Neural cell (in vitro differentiated cells): ENCODE measurements at regions not wholly inside any gene's neighbourhood (a gene's known extent, or its start where the extent isn't known, plus 50 kb on each side); places are given as distances from the start of the nearest gene placed in this dataset.

Experiments used
- EP300 ChIP-seq: fragments of 450-650 bp; conservative IDR thresholded peaks from 2 replicates; pipeline ENCODE4 v1.6.1; 2014; ENCODE audit warnings: antibody characterized with exemption, mild to moderate bottlenecking, moderate library complexity; ENCODE audit not compliant: poor library complexity, severe bottlenecking
- EZH2 ChIP-seq: fragments of 200-600, 300-800 bp; shearing (Covaris generic), sonication (generic); IDR thresholded peaks from 2 replicates; pipeline ENCODE4 v1.6.1; 2014; ENCODE audit warnings: antibody characterized with exemption, low read length, borderline replicate concordance, mild to moderate bottlenecking; ENCODE audit not compliant: insufficient read depth, poor library complexity, severe bottlenecking
- POLR2AphosphoS5 ChIP-seq: IDR thresholded peaks from 2 replicates; pipeline ENCODE4 v1.6.1; 2012
- RAD21 ChIP-seq: fragments of 450-650 bp; conservative IDR thresholded peaks from 2 replicates; pipeline ENCODE4 v1.6.1; 2014; ENCODE audit warnings: antibody characterized with exemption, mild to moderate bottlenecking, moderate library complexity
- REST ChIP-seq: IDR thresholded peaks from 2 replicates; pipeline ENCODE4 v1.6.1; 2012; ENCODE audit warnings: borderline replicate concordance
- SMC3 ChIP-seq: fragments of 450-650 bp; conservative IDR thresholded peaks from 2 replicates; pipeline ENCODE4 v1.6.1; 2014; ENCODE audit warnings: antibody characterized with exemption, mild to moderate bottlenecking, moderate library complexity; ENCODE audit not compliant: poor library complexity
- TAF1 ChIP-seq: IDR thresholded peaks from 2 replicates; pipeline ENCODE4 v1.6.1; 2012; ENCODE audit warnings: low read depth
- TF ChIP-seq, protein P1 (sequence below): fragments of 450-650 bp; IDR thresholded peaks from 2 replicates; pipeline ENCODE4 v1.5.1; 2014; ENCODE audit warnings: antibody characterized with exemption, mild to moderate bottlenecking, moderate library complexity; ENCODE audit not compliant: poor library complexity, severe bottlenecking

GRCh38 chr3:188021041-188021440 lies 132.9 kb upstream of the LPP start:
- no peak for TF ChIP-seq EZH2
- TF ChIP-seq, protein P1, sequence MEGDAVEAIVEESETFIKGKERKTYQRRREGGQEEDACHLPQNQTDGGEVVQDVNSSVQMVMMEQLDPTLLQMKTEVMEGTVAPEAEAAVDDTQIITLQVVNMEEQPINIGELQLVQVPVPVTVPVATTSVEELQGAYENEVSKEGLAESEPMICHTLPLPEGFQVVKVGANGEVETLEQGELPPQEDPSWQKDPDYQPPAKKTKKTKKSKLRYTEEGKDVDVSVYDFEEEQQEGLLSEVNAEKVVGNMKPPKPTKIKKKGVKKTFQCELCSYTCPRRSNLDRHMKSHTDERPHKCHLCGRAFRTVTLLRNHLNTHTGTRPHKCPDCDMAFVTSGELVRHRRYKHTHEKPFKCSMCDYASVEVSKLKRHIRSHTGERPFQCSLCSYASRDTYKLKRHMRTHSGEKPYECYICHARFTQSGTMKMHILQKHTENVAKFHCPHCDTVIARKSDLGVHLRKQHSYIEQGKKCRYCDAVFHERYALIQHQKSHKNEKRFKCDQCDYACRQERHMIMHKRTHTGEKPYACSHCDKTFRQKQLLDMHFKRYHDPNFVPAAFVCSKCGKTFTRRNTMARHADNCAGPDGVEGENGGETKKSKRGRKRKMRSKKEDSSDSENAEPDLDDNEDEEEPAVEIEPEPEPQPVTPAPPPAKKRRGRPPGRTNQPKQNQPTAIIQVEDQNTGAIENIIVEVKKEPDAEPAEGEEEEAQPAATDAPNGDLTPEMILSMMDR: no peak
- TF ChIP-seq RAD21: no peak
- no peak for TF ChIP-seq TAF1
- TF ChIP-seq POLR2AphosphoS5: no peak
- no peak for TF ChIP-seq EP300
- no peak for TF ChIP-seq SMC3
- TF ChIP-seq REST: no peak
